Endothelial cell of umbilical vein (primary cell): ENCODE measurements at regions not wholly inside any gene's neighbourhood (a gene's known extent, or its start where the extent isn't known, plus 50 kb on each side); places are given as distances from the start of the nearest gene placed in this dataset.

Experiments
- BruUV-seq: library from RNA; stranded (reverse); fragments of 400-500 nt; replicated peaks from 2 replicates; lab custom pipeline; 2021; lab: Mats Ljungman, UMichigan
- CTCF ChIA-PET: fragments of 300-600, 350-600 bp; sonication (Branson Sonifier 250); formaldehyde crosslinking; loops from one replicate; lab custom pipeline; 2021; ENCODE audit warnings: antibody characterized with exemption, inconsistent platforms; lab: Charles Lee
- POLR2A ChIA-PET: fragments of 300-600, 350-600 bp; sonication (Branson Sonifier 250); formaldehyde crosslinking; loops from one replicate; lab custom pipeline; 2021; ENCODE audit warnings: antibody characterized with exemption, inconsistent platforms; lab: Charles Lee
- DNase-seq: peaks from one replicate; pipeline ENCODE4 v3.0.0-alpha.2; 2011; ENCODE audit warnings: low read depth, low spot score
- FAIRE-seq: peaks from 2 replicates; lab custom pipeline; 2011; peaks lifted over from hg19 to GRCh38; lab: Jason Lieb, UNC
- H2AFZ ChIP-seq: 2 replicates; pipeline ENCODE4 v1.6.0; 2012; ENCODE audit warnings: low read depth, low read length, control low read depth, inconsistent platforms
- H3K27ac ChIP-seq: 2 replicates; pipeline ENCODE4 v1.5.1; 2011; ENCODE audit warnings: low read depth, mild to moderate bottlenecking, control low read depth, low read length, moderate library complexity; ENCODE audit not compliant: insufficient read depth
- H3K27me3 ChIP-seq, 2 experiments: 2 replicates each; pipeline versions ENCODE4 v1.6.0 to v1.6.1; 2011; ENCODE audit warnings: low read length in 2 of 2, mixed read lengths in 1 of 2; ENCODE audit not compliant: control insufficient read depth in 2 of 2, insufficient read depth in 2 of 2
- H3K36me3 ChIP-seq, 2 experiments: 2 replicates in 1 of 2; 3 replicates in 1 of 2; pipeline ENCODE4 v1.5.1; 2011; ENCODE audit warnings: low read length in 2 of 2, mild to moderate bottlenecking in 1 of 2, moderate library complexity in 1 of 2; ENCODE audit not compliant: control insufficient read depth in 2 of 2, insufficient read depth in 2 of 2; ENCODE audit errors: extremely low read depth in 1 of 2
- H3K4me1 ChIP-seq: 3 replicates; pipeline ENCODE4 v1.5.1; 2011; ENCODE audit warnings: mild to moderate bottlenecking, low read length; ENCODE audit not compliant: control insufficient read depth, insufficient read depth; ENCODE audit errors: extremely low read depth
- H3K4me2 ChIP-seq: 2 replicates; pipeline ENCODE4 v1.6.1; 2011; ENCODE audit warnings: low read length, control low read depth, mixed read lengths; ENCODE audit not compliant: insufficient read depth
- H3K4me3 ChIP-seq, 3 experiments: fragments of 200-600 bp in 1 of 3; sonication (generic), shearing (Covaris generic) in 1 of 3; replicated peaks in 1 of 3; 2 replicates each; pipeline ENCODE4 v1.5.1; 2011 to 2016; ENCODE audit warnings: control low read depth in 3 of 3, low read length in 3 of 3, mild to moderate bottlenecking in 2 of 3, inconsistent platforms in 1 of 3, low read depth in 1 of 3, moderate library complexity in 1 of 3; ENCODE audit not compliant: insufficient read depth in 1 of 3
- H3K79me2 ChIP-seq: 2 replicates; pipeline ENCODE4 v1.6.0; 2012; ENCODE audit warnings: low read length, inconsistent platforms; ENCODE audit not compliant: control insufficient read depth, insufficient read depth
- H3K9ac ChIP-seq: replicated peaks from 2 replicates; pipeline ENCODE3; 2011; ENCODE audit warnings: low read length, control low read depth; ENCODE audit not compliant: insufficient read depth; ENCODE audit errors: extremely low read depth
- H3K9me1 ChIP-seq: replicated peaks from 3 replicates; pipeline ENCODE4 v1.6.0; 2011; ENCODE audit warnings: mild to moderate bottlenecking, low read length; ENCODE audit not compliant: control insufficient read depth, insufficient read depth; ENCODE audit errors: extremely low read depth
- H3K9me3 ChIP-seq: replicated peaks from 2 replicates; pipeline ENCODE4 v1.5.1; 2012; ENCODE audit warnings: low read length, inconsistent platforms; ENCODE audit not compliant: control insufficient read depth, insufficient read depth
- H4K20me1 ChIP-seq: replicated peaks from 2 replicates; pipeline ENCODE3; 2011; ENCODE audit warnings: mild to moderate bottlenecking, low read length; ENCODE audit not compliant: control insufficient read depth, insufficient read depth; ENCODE audit errors: extremely low read depth
- FOS ChIP-seq: IDR thresholded peaks from 2 replicates; pipeline ENCODE4 v1.6.1; 2011; ENCODE audit warnings: mild to moderate bottlenecking, low read length, moderate library complexity, borderline replicate concordance; ENCODE audit not compliant: insufficient read depth
- GATA2 ChIP-seq: IDR thresholded peaks from 2 replicates; pipeline ENCODE4 v1.7.0; 2011; ENCODE audit warnings: low read depth, mild to moderate bottlenecking, moderate library complexity, mixed read lengths, low read length; ENCODE audit not compliant: insufficient read length, insufficient read depth
- JUN ChIP-seq: IDR thresholded peaks from 2 replicates; pipeline ENCODE4 v1.6.1; 2011; ENCODE audit warnings: borderline replicate concordance, low read depth; ENCODE audit not compliant: insufficient read length, insufficient read depth
- MYC ChIP-seq: IDR thresholded peaks from one replicate; pipeline ENCODE4 v1.6.1; 2011; ENCODE audit warnings: mild to moderate bottlenecking, low read depth, low read length
- POLR2A ChIP-seq: IDR thresholded peaks from 2 replicates; pipeline ENCODE4 v1.6.1; 2012; ENCODE audit warnings: low read depth, mild to moderate bottlenecking, control low read depth, low read length
- POLR2AphosphoS5 ChIP-seq: IDR thresholded peaks from 2 replicates; pipeline ENCODE4 v1.6.1; 2012; ENCODE audit warnings: low read depth, mild to moderate bottlenecking, control low read depth, low read length, moderate library complexity; ENCODE audit not compliant: insufficient read depth
- dilution Hi-C: fragments of 300-500 bp; cut with MboI; formaldehyde crosslinking; loops from one replicate; pipeline ENCODE4 v1.15.0; 2019; ENCODE audit warnings: low sequenced_read_pairs; ENCODE audit not compliant: extremely low pct_ligation_motif_present
- intact Hi-C: fragments of 100-400 bp; cut with micrococcal nuclease; formaldehyde crosslinking; loops from one replicate; pipeline ENCODE4 v1.10.0; 2022
- TF ChIP-seq, protein P1 (sequence below): IDR thresholded peaks from 2 replicates; pipeline ENCODE4 v1.6.1; 2011; ENCODE audit not compliant: insufficient read depth, insufficient read length
- TF ChIP-seq, protein P2 (sequence below), 2 donors: IDR thresholded peaks; 1 replicate in 1 of 2; 2 replicates in 1 of 2; pipeline ENCODE4 v1.5.1; 2011; ENCODE audit warnings: low read length in 2 of 2, mild to moderate bottlenecking in 2 of 2, moderate library complexity in 2 of 2, control low read depth in 1 of 2, inconsistent platforms in 1 of 2, low read depth in 1 of 2; ENCODE audit not compliant: insufficient read depth in 1 of 2; ENCODE audit errors: extremely low read depth in 1 of 2

- dilution Hi-C loops: no loop called here
- Histone ChIP-seq H3K79me2 (no peaks in the 10 kb centered on the region), H3K4me1 (no peaks in the 10 kb centered on the region), H3K4me3 (no peak overlapping the region), H2AFZ (no peak overlapping the region), H3K9me3 (no peaks in the 10 kb centered on the region), H4K20me1 (no peaks in the 10 kb centered on the region), H3K27ac (no peak overlapping the region), H3K4me2 (no peak overlapping the region), H3K27me3 (no peaks in the 10 kb centered on the region), H3K9ac (no peak overlapping the region), H3K9me1 (no peaks in the 10 kb centered on the region), H3K36me3 (no peaks in the 10 kb centered on the region)
- ChIA-PET POLR2A (no interaction called here), CTCF (no interaction called here)
- BruUV-seq: no TSS peak
- intact Hi-C loops: no loop called here
- DNase-seq (no peak), FAIRE-seq (no peak)
- TF ChIP-seq FOS (no peak), POLR2A (no peak), GATA2 (no peak), POLR2AphosphoS5 (no peak), MYC (no peak), JUN (no peak)
- TF ChIP-seq, protein P1, sequence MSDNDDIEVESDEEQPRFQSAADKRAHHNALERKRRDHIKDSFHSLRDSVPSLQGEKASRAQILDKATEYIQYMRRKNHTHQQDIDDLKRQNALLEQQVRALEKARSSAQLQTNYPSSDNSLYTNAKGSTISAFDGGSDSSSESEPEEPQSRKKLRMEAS: no peak
- TF ChIP-seq, protein P2, sequence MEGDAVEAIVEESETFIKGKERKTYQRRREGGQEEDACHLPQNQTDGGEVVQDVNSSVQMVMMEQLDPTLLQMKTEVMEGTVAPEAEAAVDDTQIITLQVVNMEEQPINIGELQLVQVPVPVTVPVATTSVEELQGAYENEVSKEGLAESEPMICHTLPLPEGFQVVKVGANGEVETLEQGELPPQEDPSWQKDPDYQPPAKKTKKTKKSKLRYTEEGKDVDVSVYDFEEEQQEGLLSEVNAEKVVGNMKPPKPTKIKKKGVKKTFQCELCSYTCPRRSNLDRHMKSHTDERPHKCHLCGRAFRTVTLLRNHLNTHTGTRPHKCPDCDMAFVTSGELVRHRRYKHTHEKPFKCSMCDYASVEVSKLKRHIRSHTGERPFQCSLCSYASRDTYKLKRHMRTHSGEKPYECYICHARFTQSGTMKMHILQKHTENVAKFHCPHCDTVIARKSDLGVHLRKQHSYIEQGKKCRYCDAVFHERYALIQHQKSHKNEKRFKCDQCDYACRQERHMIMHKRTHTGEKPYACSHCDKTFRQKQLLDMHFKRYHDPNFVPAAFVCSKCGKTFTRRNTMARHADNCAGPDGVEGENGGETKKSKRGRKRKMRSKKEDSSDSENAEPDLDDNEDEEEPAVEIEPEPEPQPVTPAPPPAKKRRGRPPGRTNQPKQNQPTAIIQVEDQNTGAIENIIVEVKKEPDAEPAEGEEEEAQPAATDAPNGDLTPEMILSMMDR (IDR thresholded peaks at IDR 0.05; ENCODE audit: extremely low read depth in 1 of 2, insufficient read depth in 1 of 2, low read depth in 1 of 2, low read length in 2 of 2): no peak
Measured at GRCh38 chr7:52053525-52053924, 736.9 kb upstream of the COBL start.
